Hepatocyte (in vitro differentiated cells): ENCODE measurements at regions not wholly inside any gene's neighbourhood (a gene's known extent, or its start where the extent isn't known, plus 50 kb on each side); places are given as distances from the start of the nearest gene placed in this dataset.
"Not testable (repeated sequence)": the region's sequence is repeated elsewhere in the genome, so short reads cannot be mapped to it uniquely, and the experiment has no call there.

Source experiments
- CTCF ChIP-seq: fragments of 200-600 bp; sonication (generic); IDR thresholded peaks from 2 replicates; pipeline ENCODE4 v1.5.1; 2016; ENCODE audit warnings: antibody characterized with exemption, mild to moderate bottlenecking; ENCODE audit not compliant: poor library complexity
- EZH2phosphoT487 ChIP-seq: fragments of 200-600 bp; sonication (generic); IDR thresholded peaks from one replicate; pipeline ENCODE4 v1.6.1; 2018; ENCODE audit warnings: antibody characterized with exemption, mild to moderate bottlenecking, low read depth, moderate library complexity; ENCODE audit not compliant: unreplicated experiment, severe bottlenecking

- not testable (repeated sequence) for TF ChIP-seq CTCF, EZH2phosphoT487
Measured at GRCh38 chr15:20187370-20188355, 353.9 kb downstream of the GOLGA6L6 start.
